ENCODE measurements at regions not wholly inside any gene's neighbourhood (a gene's known extent, or its start where the extent isn't known, plus 50 kb on each side); places are given as distances from the start of the nearest gene placed in this dataset.

DNA sequence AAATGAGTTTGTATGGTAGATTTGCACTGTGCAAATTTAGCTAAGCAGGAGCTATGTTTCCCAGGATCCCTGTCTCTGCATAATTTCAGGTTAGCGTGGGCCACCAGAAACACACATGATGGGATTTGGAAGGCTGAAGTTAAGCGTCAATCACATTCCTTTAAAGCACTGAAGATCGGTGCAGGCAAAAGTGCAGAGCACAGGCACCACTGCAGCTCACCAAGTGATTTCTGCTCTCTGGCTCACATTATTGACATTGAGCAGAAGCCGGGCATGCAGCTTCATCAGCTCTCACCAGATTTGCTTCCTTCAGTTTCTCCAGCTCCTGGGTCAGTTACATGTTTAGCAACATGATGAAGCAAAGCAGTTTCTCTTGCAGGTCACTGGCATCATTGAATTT, 256.4 kb upstream of the TGFBR2 start:
- Histone ChIP-seq H3K9me2 (ENCODE audit: insufficient read depth) (no peaks in the 10 kb centered on the region), H3K4me1 (ENCODE audit: insufficient read depth) (0 out of 2 replicates have a peak, but pooled peaks cover 6% of the 10 kb centered on the region)

DNA sequence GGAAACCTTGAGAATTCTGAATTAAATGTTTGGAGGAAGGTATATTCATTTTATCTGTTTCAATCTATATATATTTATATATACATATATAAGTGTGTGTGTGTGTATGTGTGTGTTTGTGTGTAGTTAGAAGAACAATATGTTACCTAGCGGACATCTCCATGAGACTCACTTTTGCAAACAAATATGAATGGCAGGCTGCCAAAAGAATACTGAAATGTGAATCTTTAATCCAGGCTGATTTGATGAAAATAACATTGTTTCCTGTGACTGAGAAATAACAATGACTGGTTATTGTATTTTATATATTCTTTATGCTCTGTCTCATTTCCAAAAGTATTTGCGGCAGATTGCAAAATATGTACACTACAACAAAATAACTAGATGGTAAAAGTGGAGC, 255.5 kb upstream of the TGFBR2 start:
- no peaks in the 10 kb centered on the region for H3K27me3 Mint-ChIP-seq (ENCODE audit: insufficient read depth, low read depth, poor library complexity)

More for the DNA sequence above, 256.4 kb upstream of the TGFBR2 start:
- DNase-seq (ENCODE audit: low spot score) (no peak), ATAC-seq (no peak)
- Histone ChIP-seq H3K27me3 (ENCODE audit: insufficient read depth) (no peaks in the 10 kb centered on the region), H3K36me3 (ENCODE audit: insufficient read depth) (no peaks in the 10 kb centered on the region), H2AFZ (peak overlapping the region; percentile 83), H3K4me3 (no peak overlapping the region), H3F3A (replicated peaks; ENCODE audit: low read depth) (no peaks in the 10 kb centered on the region), H3K4me2 (no peak overlapping the region), H3K79me2 (replicated peaks; ENCODE audit: insufficient read depth) (no peaks in the 10 kb centered on the region), H4K20me1 (replicated peaks; ENCODE audit: insufficient read depth) (no peaks in the 10 kb centered on the region), H3K27ac (ENCODE audit: low read depth) (no peak overlapping the region)
- H3K4me1 Mint-ChIP-seq: peaks cover 22% of the 10 kb centered on the region; the same call in 2 of the 3 replicates
- no peaks in the 10 kb centered on the region for H3K27me3 Mint-ChIP-seq (ENCODE audit: insufficient read depth, low read depth, poor library complexity)
- H3K27ac Mint-ChIP-seq: no peak overlapping the region; the same call in 1 of the 2 replicates
- no peak overlapping the region for H3K4me3 Mint-ChIP-seq
- H3K36me3 Mint-ChIP-seq (ENCODE audit: low read depth): no peaks in the 10 kb centered on the region
- H3K9me3 Mint-ChIP-seq: no peaks in the 10 kb centered on the region; the same call in 2 of the 3 replicates
- TF ChIP-seq ZNF114 (CRISPR knock-in tag; IDR thresholded peaks at IDR 0.05) (no peak), EZH2 (IDR thresholded peaks at IDR 0.05; ENCODE audit: low read depth, unreplicated experiment) (no peak)

More for the DNA sequence above, 255.5 kb upstream of the TGFBR2 start:
- Histone ChIP-seq H3K27me3 (ENCODE audit: insufficient read depth) (no peaks in the 10 kb centered on the region), H3K79me2 (replicated peaks; ENCODE audit: insufficient read depth) (no peaks in the 10 kb centered on the region), H3K4me2 (no peak overlapping the region), H3K27ac (ENCODE audit: low read depth) (no peak overlapping the region), H2AFZ (no peak overlapping the region), H3K9me2 (ENCODE audit: insufficient read depth) (no peaks in the 10 kb centered on the region), H3K4me3 (no peak overlapping the region), H3K36me3 (ENCODE audit: insufficient read depth) (no peaks in the 10 kb centered on the region), H3F3A (replicated peaks; ENCODE audit: low read depth) (no peaks in the 10 kb centered on the region), H4K20me1 (replicated peaks; ENCODE audit: insufficient read depth) (no peaks in the 10 kb centered on the region), H3K4me1 (ENCODE audit: insufficient read depth) (0 out of 2 replicates have a peak, but pooled peaks cover 6% of the 10 kb centered on the region)
- no peak overlapping the region for H3K4me3 Mint-ChIP-seq
- H3K36me3 Mint-ChIP-seq (ENCODE audit: low read depth): no peaks in the 10 kb centered on the region
- no peak overlapping the region for H3K27ac Mint-ChIP-seq
- peaks cover 21% of the 10 kb centered on the region; the same call in 2 of the 3 replicates for H3K4me1 Mint-ChIP-seq
- no peaks in the 10 kb centered on the region; the same call in 2 of the 3 replicates for H3K9me3 Mint-ChIP-seq
- TF ChIP-seq JUNB (IDR thresholded peaks at IDR 0.05; ENCODE audit: unreplicated experiment): no peak
- TF ChIP-seq, protein P1, sequence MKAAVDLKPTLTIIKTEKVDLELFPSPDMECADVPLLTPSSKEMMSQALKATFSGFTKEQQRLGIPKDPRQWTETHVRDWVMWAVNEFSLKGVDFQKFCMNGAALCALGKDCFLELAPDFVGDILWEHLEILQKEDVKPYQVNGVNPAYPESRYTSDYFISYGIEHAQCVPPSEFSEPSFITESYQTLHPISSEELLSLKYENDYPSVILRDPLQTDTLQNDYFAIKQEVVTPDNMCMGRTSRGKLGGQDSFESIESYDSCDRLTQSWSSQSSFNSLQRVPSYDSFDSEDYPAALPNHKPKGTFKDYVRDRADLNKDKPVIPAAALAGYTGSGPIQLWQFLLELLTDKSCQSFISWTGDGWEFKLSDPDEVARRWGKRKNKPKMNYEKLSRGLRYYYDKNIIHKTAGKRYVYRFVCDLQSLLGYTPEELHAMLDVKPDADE (IDR thresholded peaks at IDR 0.05): no peak
- no peak for TF ChIP-seq REST (IDR thresholded peaks at IDR 0.05; ENCODE audit: unreplicated experiment)
- no peak for TF ChIP-seq EZH2phosphoT487 (IDR thresholded peaks at IDR 0.05; ENCODE audit: unreplicated experiment)
- TF ChIP-seq NANOG (IDR thresholded peaks at IDR 0.05; ENCODE audit: borderline replicate concordance): no peak
- TF ChIP-seq ZNF462 (CRISPR knock-in tag; IDR thresholded peaks at IDR 0.05): no peak
- TF ChIP-seq ZNF331 (CRISPR knock-in tag; IDR thresholded peaks at IDR 0.05; ENCODE audit: low read depth): no peak
- no peak for DNase-seq (ENCODE audit: low spot score)
- no peak for ATAC-seq

All from GM23338 (cell line).